IgD-negative memory B cell (primary cell): ENCODE measurements at regions not wholly inside any gene's neighbourhood (a gene's known extent, or its start where the extent isn't known, plus 50 kb on each side); places are given as distances from the start of the nearest gene placed in this dataset.

Experiments
- H3K27ac Mint-ChIP-seq, 3 donors: one replicate each; pipeline ENCODE4 v1.8.0; 2020 to 2022; ENCODE audit warnings: mild to moderate bottlenecking in 3 of 3, mixed read lengths in 3 of 3, moderate library complexity in 1 of 3
- H3K27me3 Mint-ChIP-seq: one replicate; pipeline ENCODE4 v1.8.0; 2021; ENCODE audit warnings: mixed read lengths
- H3K36me3 Mint-ChIP-seq: one replicate; pipeline ENCODE4 v1.8.0; 2020; ENCODE audit warnings: mild to moderate bottlenecking, mixed read lengths
- H3K4me1 Mint-ChIP-seq, 3 donors: one replicate each; pipeline ENCODE4 v1.8.0; 2020 to 2022; ENCODE audit warnings: mixed read lengths in 3 of 3, mild to moderate bottlenecking in 1 of 3
- H3K4me3 Mint-ChIP-seq, 4 donors: one replicate each; pipeline ENCODE4 v1.8.0; 2020 to 2022; ENCODE audit warnings: mild to moderate bottlenecking in 4 of 4, mixed read lengths in 4 of 4, moderate library complexity in 3 of 4
- H3K9me3 Mint-ChIP-seq, 3 donors: one replicate each; pipeline ENCODE4 v1.8.0; 2020 to 2021; ENCODE audit warnings: mixed read lengths in 3 of 3, mild to moderate bottlenecking in 1 of 3

- Mint-ChIP-seq H3K36me3 (peaks cover 3% of the 10 kb centered on the region), H3K27ac (no peak overlapping the region), H3K27me3 (peaks cover 4% of the 10 kb centered on the region), H3K9me3 (no peaks in the 10 kb centered on the region), H3K4me1 (no peaks in the 10 kb centered on the region), H3K4me3 (no peak overlapping the region)
These were observed 207.7 kb upstream of the TPM1 start for GRCh38 chr15:62834686-62835329.

- H3K9me3 Mint-ChIP-seq, result no peaks in the 10 kb centered on the region
- no peak overlapping the region for H3K27ac Mint-ChIP-seq
- H3K36me3 Mint-ChIP-seq, result peaks cover 3% of the 10 kb centered on the region
- H3K4me3 Mint-ChIP-seq, result no peak overlapping the region
- no peaks in the 10 kb centered on the region for H3K4me1 Mint-ChIP-seq
- no peaks in the 10 kb centered on the region for H3K27me3 Mint-ChIP-seq
These were observed 207.2 kb upstream of the TPM1 start for GRCh38 chr15:62835351-62835750.

GRCh38 chr15:62835762-62836161 is 206.8 kb upstream of the TPM1 start:
- peaks cover 3% of the 10 kb centered on the region for H3K36me3 Mint-ChIP-seq
- no peaks in the 10 kb centered on the region for H3K27me3 Mint-ChIP-seq
- no peaks in the 10 kb centered on the region for H3K9me3 Mint-ChIP-seq
- no peak overlapping the region for H3K4me3 Mint-ChIP-seq
- no peaks in the 10 kb centered on the region for H3K4me1 Mint-ChIP-seq
- no peak overlapping the region for H3K27ac Mint-ChIP-seq

GRCh38 chr15:62840526-62841268 is 201.8 kb upstream of the TPM1 start:
- H3K36me3 Mint-ChIP-seq, result peaks cover 3% of the 10 kb centered on the region
- H3K27me3 Mint-ChIP-seq, result no peaks in the 10 kb centered on the region
- no peak overlapping the region for H3K27ac Mint-ChIP-seq
- no peak overlapping the region for H3K4me3 Mint-ChIP-seq
- H3K4me1 Mint-ChIP-seq, result no peaks in the 10 kb centered on the region
- no peaks in the 10 kb centered on the region for H3K9me3 Mint-ChIP-seq

GRCh38 chr15:62841269-62841628 is 201.3 kb upstream of the TPM1 start:
- no peak overlapping the region for H3K27ac Mint-ChIP-seq
- no peaks in the 10 kb centered on the region for H3K27me3 Mint-ChIP-seq
- peaks cover 2% of the 10 kb centered on the region for H3K36me3 Mint-ChIP-seq
- H3K9me3 Mint-ChIP-seq, result no peaks in the 10 kb centered on the region
- peak overlapping the region in 1 of 4 donors; percentile 28 for H3K4me3 Mint-ChIP-seq
- no peaks in the 10 kb centered on the region for H3K4me1 Mint-ChIP-seq

- Mint-ChIP-seq H3K4me1 (no peaks in the 10 kb centered on the region), H3K27ac (no peak overlapping the region), H3K36me3 (no peaks in the 10 kb centered on the region), H3K4me3 (no peak overlapping the region), H3K27me3 (no peaks in the 10 kb centered on the region), H3K9me3 (no peaks in the 10 kb centered on the region)
These were observed 200.5 kb upstream of the TPM1 start for GRCh38 chr15:62841891-62842559.

GRCh38 chr15:62843311-62843710 is 199.2 kb upstream of the TPM1 start:
- no peaks in the 10 kb centered on the region for H3K36me3 Mint-ChIP-seq
- H3K4me3 Mint-ChIP-seq, result no peak overlapping the region
- no peaks in the 10 kb centered on the region for H3K27me3 Mint-ChIP-seq
- H3K9me3 Mint-ChIP-seq, result no peaks in the 10 kb centered on the region
- H3K4me1 Mint-ChIP-seq, result no peaks in the 10 kb centered on the region
- no peak overlapping the region for H3K27ac Mint-ChIP-seq

- Mint-ChIP-seq H3K4me1 (no peaks in the 10 kb centered on the region), H3K27ac (peak overlapping the region in 1 of 3 donors; percentile 6), H3K9me3 (no peaks in the 10 kb centered on the region), H3K4me3 (no peak overlapping the region), H3K36me3 (no peaks in the 10 kb centered on the region), H3K27me3 (no peaks in the 10 kb centered on the region)
These were observed 197.8 kb upstream of the TPM1 start for GRCh38 chr15:62844564-62845240.

GRCh38 chr15:62845241-62846126 is 197.1 kb upstream of the TPM1 start:
- Mint-ChIP-seq H3K9me3 (no peaks in the 10 kb centered on the region), H3K36me3 (no peaks in the 10 kb centered on the region), H3K27ac (no peak overlapping the region), H3K27me3 (peaks cover 3% of the 10 kb centered on the region), H3K4me3 (no peak overlapping the region), H3K4me1 (no peaks in the 10 kb centered on the region)

GRCh38 chr15:62846131-62846804 is 196.3 kb upstream of the TPM1 start:
- H3K27me3 Mint-ChIP-seq, result peaks cover 3% of the 10 kb centered on the region
- no peak overlapping the region for H3K27ac Mint-ChIP-seq
- H3K4me3 Mint-ChIP-seq, result no peak overlapping the region
- H3K9me3 Mint-ChIP-seq, result no peaks in the 10 kb centered on the region
- H3K36me3 Mint-ChIP-seq, result no peaks in the 10 kb centered on the region
- H3K4me1 Mint-ChIP-seq, result no peaks in the 10 kb centered on the region

GRCh38 chr15:62846805-62847495 is 195.6 kb upstream of the TPM1 start:
- no peak overlapping the region for H3K27ac Mint-ChIP-seq
- H3K4me1 Mint-ChIP-seq, result no peaks in the 10 kb centered on the region
- H3K4me3 Mint-ChIP-seq, result peak overlapping the region in 1 of 4 donors; percentile 48
- peaks cover 3% of the 10 kb centered on the region for H3K27me3 Mint-ChIP-seq
- no peaks in the 10 kb centered on the region for H3K36me3 Mint-ChIP-seq
- no peaks in the 10 kb centered on the region for H3K9me3 Mint-ChIP-seq

- no peaks in the 10 kb centered on the region for H3K36me3 Mint-ChIP-seq
- H3K4me1 Mint-ChIP-seq, result no peaks in the 10 kb centered on the region
- H3K4me3 Mint-ChIP-seq, result no peak overlapping the region
- H3K27ac Mint-ChIP-seq, result peak overlapping the region in 1 of 3 donors; percentile 20
- H3K27me3 Mint-ChIP-seq, result peaks cover 3% of the 10 kb centered on the region
- no peaks in the 10 kb centered on the region for H3K9me3 Mint-ChIP-seq
These were observed 194.6 kb upstream of the TPM1 start for GRCh38 chr15:62847900-62848489.

- H3K9me3 Mint-ChIP-seq, result no peaks in the 10 kb centered on the region
- H3K4me1 Mint-ChIP-seq, result no peaks in the 10 kb centered on the region
- peaks cover 3% of the 10 kb centered on the region for H3K27me3 Mint-ChIP-seq
- H3K27ac Mint-ChIP-seq, result peak overlapping the region in 1 of 3 donors; percentile 20
- H3K4me3 Mint-ChIP-seq, result no peak overlapping the region
- H3K36me3 Mint-ChIP-seq, result no peaks in the 10 kb centered on the region
These were observed 193.9 kb upstream of the TPM1 start for GRCh38 chr15:62848632-62849050.
